ENCODE measurements at regions not wholly inside any gene's neighbourhood (a gene's known extent, or its start where the extent isn't known, plus 50 kb on each side); places are given as distances from the start of the nearest gene placed in this dataset.

DNA sequence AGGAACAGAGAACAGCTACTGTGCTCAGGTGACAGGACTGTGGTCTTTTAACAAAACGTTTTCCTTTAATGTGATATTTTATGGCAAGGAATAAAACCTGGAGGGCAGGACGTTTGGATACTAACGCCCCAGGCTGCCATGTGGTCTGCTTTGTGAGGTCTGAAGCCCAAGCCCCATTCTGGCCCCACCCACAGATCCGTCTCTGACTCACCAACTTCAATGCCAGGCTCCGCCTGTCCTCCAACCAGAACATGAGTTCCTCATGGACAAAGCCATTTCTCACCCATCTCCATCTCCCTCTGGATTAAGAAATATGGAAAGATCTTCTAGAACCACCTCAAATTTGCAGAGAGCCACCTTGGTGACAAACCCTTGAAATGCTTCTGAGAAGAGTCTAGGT is 148.8 kb downstream of the CRYBB2 start:
- TF ChIP-seq, protein P1, sequence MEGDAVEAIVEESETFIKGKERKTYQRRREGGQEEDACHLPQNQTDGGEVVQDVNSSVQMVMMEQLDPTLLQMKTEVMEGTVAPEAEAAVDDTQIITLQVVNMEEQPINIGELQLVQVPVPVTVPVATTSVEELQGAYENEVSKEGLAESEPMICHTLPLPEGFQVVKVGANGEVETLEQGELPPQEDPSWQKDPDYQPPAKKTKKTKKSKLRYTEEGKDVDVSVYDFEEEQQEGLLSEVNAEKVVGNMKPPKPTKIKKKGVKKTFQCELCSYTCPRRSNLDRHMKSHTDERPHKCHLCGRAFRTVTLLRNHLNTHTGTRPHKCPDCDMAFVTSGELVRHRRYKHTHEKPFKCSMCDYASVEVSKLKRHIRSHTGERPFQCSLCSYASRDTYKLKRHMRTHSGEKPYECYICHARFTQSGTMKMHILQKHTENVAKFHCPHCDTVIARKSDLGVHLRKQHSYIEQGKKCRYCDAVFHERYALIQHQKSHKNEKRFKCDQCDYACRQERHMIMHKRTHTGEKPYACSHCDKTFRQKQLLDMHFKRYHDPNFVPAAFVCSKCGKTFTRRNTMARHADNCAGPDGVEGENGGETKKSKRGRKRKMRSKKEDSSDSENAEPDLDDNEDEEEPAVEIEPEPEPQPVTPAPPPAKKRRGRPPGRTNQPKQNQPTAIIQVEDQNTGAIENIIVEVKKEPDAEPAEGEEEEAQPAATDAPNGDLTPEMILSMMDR (IDR thresholded peaks at IDR 0.05; ENCODE audit: low read depth, low read length): no peak
- TF ChIP-seq POLR2A (IDR thresholded peaks at IDR 0.05; ENCODE audit: extremely low read depth, insufficient read length) (no peak), MYC (IDR thresholded peaks at IDR 0.05; ENCODE audit: low read depth, low read length) (no peak)
- TF ChIP-seq, protein P2, sequence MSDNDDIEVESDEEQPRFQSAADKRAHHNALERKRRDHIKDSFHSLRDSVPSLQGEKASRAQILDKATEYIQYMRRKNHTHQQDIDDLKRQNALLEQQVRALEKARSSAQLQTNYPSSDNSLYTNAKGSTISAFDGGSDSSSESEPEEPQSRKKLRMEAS (IDR thresholded peaks at IDR 0.05; ENCODE audit: low read depth, low read length): no peak
